ENCODE measurements at regions not wholly inside any gene's neighbourhood (a gene's known extent, or its start where the extent isn't known, plus 50 kb on each side); places are given as distances from the start of the nearest gene placed in this dataset.

GRCh38 chr3:70899816-70900215 lies 587.4 kb upstream of the MDFIC2 start:
- no peak for DNase-seq (ENCODE audit: low spot score)

- no peak for DNase-seq (ENCODE audit: low spot score)
Measured at GRCh38 chr3:70890020-70890394, 577.6 kb upstream of the MDFIC2 start.

GRCh38 chr3:70889162-70890019 lies 577.0 kb upstream of the MDFIC2 start:
- no peak for DNase-seq (ENCODE audit: low spot score)

- DNase-seq (ENCODE audit: low spot score): no peak
Measured at GRCh38 chr3:70885636-70886035, 573.2 kb upstream of the MDFIC2 start.

DNA sequence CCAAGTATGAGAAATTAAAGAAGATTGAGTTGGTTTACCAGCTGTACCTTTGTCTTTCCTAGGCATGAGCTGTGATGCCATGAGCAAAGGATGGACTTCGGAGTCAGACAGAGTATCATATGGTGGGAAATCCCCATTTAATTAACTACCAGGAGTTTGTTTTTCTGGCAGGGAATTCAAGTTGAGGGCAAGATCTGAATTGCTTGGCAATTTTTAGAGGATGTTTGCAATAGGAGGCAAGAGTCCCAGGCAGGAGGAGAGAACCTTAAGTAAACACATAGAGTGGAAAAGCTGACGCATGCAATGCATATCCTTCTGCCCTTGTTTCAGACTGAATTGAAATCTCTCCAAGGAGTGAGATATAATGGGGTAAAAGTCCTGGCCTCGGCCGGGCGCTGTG lies 569.7 kb upstream of the MDFIC2 start:
- no peak for DNase-seq (ENCODE audit: low spot score)

DNA sequence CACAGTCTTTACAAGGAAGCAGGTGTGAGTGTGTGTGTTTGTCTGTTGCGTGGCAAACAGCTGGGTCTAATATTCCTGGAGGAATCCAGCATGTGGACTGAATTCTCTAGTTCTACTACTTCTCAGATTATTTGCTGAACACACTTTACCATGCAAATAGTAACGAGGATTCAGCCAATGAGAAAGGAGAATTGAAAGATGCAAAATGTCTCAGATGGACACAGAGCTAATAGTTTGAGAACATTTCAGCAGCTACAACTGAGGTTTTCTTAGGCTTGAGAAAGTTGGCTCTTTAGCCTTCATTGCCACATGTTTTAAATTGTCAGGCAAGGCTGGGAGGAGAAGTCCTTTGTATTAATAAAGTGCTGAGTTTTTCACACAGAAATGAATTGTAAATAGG lies 568.0 kb upstream of the MDFIC2 start:
- no peak for DNase-seq (ENCODE audit: low spot score)

GRCh38 chr3:70876154-70876553 lies 563.7 kb upstream of the MDFIC2 start:
- DNase-seq (ENCODE audit: low spot score): no peak

GRCh38 chr3:70874196-70874595 lies 561.8 kb upstream of the MDFIC2 start:
- DNase-seq (ENCODE audit: low spot score): no peak

- DNase-seq (ENCODE audit: low spot score): no peak
Measured at GRCh38 chr3:70873686-70874085, 561.2 kb upstream of the MDFIC2 start.

GRCh38 chr3:70871909-70872656 lies 559.6 kb upstream of the MDFIC2 start:
- no peak for DNase-seq (ENCODE audit: low spot score)

DNA sequence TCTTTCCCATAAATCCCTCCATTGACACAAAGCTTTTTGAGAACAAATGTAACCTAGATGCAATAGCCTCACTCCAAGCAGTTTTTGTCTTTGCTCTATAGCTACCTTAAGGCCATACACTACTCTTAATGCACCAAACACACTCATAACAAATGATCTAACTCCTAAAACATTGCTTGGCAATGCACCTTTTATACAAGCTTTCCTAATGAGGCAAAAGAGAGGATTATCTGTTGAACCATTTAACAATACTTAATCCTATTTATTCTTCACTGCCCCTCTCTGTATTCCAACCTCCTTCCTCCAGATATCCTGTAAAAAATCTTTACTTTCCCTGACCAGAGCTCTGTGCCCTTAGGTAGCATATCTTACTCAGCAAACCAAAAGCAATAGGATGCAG lies 558.1 kb upstream of the MDFIC2 start:
- DNase-seq (ENCODE audit: low spot score): no peak

- no peak for DNase-seq (ENCODE audit: low spot score)
Measured at GRCh38 chr3:70868561-70868960, 556.1 kb upstream of the MDFIC2 start.

DNA sequence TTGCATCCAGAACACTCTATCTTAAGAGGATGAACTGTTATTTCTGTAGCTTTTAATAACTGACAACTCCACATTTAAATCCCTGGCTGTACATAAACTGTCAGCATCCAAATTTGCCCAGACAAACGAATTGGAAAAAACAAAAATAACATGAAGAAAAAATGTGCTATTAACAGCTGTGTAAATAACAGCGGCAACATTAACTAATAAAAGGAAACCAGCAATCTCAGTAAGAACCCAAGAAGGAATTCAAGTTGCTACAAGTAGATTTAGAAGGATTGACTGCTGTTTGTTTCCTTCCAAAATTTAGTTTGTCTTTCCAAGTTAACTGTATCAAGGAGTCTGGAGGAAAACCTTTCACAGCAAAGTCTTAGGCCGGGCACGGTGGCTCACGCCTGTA lies 550.6 kb upstream of the MDFIC2 start:
- DNase-seq (ENCODE audit: low spot score): no peak

DNA sequence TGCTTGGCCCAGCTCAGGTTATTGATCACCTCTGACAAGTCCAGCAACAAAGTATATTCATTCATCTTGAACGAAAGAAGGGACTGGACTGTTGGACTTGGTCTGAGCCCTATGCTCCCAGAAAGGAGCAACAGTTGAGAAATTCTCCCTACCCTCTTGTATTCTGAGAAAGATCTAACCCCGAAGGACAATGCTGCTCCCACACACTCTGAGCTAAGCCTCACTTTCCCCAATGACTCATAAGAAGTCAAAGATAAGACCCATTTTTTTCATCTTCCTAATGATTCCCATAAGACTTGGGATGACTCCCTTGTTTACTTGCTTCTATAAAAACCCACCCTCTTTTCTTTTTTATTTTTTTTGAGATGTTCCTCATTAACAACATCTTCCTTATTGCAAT lies 549.4 kb upstream of the MDFIC2 start:
- DNase-seq (ENCODE audit: low spot score): no peak

DNA sequence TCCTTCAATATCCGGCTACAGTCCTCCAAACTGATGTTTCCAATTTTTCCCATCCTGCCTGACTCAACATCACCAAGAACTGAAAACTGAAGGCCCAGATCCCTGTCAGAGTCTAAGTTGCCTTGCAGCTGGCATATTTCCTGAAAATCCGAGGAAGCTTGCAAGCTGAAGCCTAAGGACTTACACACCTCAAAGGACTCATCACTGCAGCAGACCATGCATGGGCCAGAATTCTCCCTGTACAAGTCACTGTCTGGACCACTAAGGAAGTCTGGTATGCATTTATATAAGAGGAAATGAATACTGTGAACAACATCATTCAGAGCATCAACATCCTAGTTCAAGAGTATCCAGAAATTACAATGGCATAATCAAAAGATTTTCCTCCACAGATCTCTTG lies 548.8 kb upstream of the MDFIC2 start:
- no peak for DNase-seq (ENCODE audit: low spot score)

DNA sequence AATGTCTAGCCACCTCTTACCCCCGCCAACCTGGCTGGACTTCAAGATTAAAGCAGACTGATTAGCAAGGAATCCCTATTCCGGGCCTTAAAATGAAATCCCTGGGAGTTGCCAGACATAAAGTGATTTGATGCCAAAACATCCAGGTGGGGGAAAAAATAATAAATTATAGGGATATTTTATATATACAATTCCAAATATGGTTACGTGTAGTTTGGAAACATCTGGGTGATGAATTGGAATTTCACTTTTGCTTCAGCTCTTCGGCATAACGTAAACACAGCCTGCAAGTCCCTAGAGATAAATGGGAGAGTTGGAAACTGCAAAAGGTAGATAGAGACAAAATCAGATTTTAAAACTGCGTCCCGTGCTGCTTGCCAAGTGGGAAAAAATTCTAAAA lies 545.5 kb upstream of the MDFIC2 start:
- DNase-seq (ENCODE audit: low spot score): no peak

DNA sequence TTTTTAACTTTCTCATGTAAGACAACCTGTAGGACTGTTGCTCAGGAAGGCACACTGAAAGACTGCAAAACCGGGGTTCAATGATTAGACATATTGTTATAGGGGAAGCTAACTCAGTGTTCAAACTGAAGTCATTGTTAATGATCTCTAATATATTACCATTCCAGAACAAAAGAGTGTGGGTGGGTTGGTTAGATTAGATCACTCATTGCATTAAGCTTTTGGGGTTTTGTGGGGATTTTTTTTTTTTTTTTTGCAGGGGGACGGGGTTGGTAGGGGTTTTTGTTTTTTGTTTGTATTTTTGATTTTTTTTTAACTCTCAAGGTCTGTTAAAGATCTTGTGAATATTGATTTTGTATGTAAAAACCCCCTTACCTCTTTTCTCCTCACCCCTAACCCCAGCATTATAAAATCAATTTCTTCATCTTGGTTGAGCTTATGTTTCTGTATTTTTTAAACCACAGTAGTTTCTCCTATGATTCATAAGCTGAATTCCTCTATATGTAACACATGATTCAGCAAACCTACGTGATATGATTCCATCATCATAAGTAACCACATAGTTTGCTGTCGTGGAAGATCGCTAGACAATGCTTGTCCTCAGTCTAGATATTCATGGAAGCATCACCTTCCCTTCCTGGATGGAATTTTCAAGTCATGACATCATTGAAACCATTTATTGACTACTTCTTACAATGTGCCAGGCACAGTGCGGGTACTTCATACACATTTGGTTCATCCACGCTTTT lies 544.1 kb upstream of the MDFIC2 start:
- no peak for DNase-seq (ENCODE audit: low spot score)

GRCh38 chr3:70855149-70855548 lies 542.7 kb upstream of the MDFIC2 start:
- DNase-seq (ENCODE audit: low spot score): no peak

DNA sequence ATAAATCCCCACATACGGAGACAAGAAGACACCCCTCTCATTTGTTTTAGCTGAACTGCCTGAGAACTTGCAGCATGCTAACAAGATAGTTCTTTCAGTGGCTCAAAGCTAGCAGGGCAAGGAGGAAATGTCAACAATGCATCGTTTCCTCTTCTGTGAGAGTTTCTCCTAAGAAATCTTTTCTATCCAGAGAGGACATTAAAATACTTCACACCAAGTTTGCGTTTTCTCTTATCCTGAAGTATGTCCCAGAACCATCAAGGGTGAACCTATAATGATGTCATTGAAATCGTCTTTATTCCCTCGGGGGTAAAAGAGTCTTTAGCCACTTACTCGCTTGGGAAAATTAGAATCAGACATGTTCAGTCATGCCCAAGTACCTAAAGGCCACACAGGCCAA lies 541.7 kb upstream of the MDFIC2 start:
- no peak for DNase-seq (ENCODE audit: low spot score)

DNA sequence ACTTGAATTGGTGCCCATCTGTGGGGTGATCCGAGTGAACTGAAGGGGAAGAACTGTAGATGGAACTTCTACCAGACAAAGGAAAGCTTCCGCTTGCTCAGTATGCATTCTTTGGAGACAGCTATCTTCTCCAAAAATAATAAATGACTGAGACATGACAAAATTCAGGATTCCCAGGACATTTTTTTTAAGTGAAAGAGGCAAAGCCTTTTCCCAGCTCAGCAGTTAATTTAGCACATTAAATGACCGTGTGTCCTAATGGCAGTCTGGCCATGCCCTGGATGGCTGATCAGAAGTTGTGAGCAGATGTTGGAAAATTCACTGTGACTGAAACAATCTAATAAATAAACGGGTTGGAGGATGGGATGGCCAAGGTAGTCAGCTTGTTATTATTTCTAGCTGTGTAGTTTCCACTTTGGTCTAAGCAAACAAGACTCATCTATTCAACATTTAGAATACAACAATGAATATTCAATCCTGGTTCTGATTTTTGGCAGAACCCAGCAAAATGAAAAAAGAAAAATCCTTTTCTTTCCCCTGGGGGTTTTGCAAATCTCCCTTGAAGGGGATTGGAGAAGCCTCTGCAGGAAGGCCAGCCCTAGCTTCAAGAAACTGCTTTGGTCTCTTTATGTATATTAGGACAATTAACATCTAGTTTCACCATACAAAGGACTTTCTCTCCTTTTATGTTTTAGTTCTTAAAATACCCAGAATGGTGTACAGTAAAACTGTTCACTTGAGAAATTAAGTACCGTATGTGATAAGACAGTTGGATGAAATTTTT lies 540.9 kb upstream of the MDFIC2 start:
- no peak for DNase-seq (ENCODE audit: low spot score)

DNA sequence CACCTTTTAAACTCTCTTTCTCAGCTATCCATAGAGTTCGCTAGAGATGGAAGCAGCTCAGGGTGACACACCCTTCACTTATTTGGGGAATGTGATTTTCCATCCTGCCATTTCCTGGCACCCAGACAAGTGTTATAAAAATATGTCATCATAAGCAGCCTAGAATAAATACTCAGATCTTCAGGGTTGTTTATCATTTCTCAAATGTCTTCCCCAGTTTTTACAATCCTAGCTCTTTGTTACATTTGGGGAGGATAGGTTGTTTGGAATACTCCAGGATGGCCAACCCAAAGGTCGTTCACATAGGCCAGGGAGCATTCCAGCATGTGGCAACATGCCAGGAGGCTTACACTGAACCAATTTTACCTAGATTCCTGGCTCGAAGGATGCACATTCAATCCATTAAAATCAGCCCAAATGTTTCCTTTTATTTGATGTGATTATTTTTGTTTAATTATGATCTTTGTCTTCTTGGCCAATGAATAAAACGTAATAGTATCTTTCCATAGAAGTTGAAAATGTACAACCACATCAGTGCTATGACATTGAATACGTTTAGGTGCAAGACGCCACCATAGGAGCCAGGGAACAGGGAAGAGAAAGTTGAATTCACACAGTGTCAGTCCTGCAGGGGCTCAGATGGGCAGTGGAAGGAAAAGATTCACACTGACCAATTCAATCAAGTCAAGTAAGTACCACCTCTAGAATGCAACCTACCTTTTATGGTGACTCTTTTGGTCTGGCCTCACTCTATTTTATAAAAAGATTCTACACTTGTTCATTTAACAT lies 537.7 kb upstream of the MDFIC2 start:
- no peak for DNase-seq (ENCODE audit: low spot score)

Measured in Ammon's horn (tissue), 1 donor.